ENCODE measurements at regions not wholly inside any gene's neighbourhood (a gene's known extent, or its start where the extent isn't known, plus 50 kb on each side); places are given as distances from the start of the nearest gene placed in this dataset.

GRCh38 chr1:112341986-112342385, 54.0 kb upstream of the CTTNBP2NL start:
- TF ChIP-seq CTCF (IDR thresholded peaks at IDR 0.05) (no peak), EP300 (IDR thresholded peaks at IDR 0.05) (no peak), POLR2A (IDR thresholded peaks at IDR 0.05) (no peak)

Data from suprapubic skin (tissue), 3 donors.